Thyroid gland (tissue), 4 donors: ENCODE measurements at regions not wholly inside any gene's neighbourhood (a gene's known extent, or its start where the extent isn't known, plus 50 kb on each side); places are given as distances from the start of the nearest gene placed in this dataset.

ENCODE experiments used
- POLR2A ChIP-seq, 2 donors: fragments of 450-650 bp; IDR thresholded peaks; one replicate each; pipeline ENCODE4 v1.6.1; 2017; ENCODE audit warnings: antibody characterized with exemption in 2 of 2, mild to moderate bottlenecking in 2 of 2, moderate library complexity in 1 of 2
- TF ChIP-seq, protein P1 (sequence below), 6 experiments: fragments of 200-600 bp in 3 of 6; fragments of 450-650 bp in 3 of 6; sonication (generic) in 3 of 6; IDR thresholded peaks; one replicate each; pipeline ENCODE4 v1.5.1; 2016 to 2019; ENCODE audit warnings: antibody characterized with exemption in 6 of 6, mild to moderate bottlenecking in 2 of 6, inconsistent platforms in 1 of 6, moderate library complexity in 1 of 6

DNA sequence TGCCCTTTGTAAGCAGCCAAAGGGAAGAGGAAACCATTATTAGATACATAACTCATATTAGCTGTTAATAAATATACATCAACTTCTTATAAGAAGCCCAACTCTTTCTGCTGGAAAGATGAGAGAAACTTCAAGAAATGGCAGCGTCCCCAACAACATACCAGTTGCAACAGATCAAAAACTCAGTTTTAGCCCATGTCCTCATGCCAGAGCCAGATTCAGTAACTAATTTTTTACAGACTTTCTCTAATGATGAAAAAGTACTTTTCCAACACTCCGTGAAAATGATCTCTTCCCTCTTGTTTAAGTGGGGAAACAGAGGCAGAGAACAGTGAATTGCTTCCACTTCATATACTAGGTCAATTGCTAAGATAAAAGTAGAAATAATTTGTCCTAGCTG is 206.8 kb upstream of the NUDT4 start:
- TF ChIP-seq, protein P1, sequence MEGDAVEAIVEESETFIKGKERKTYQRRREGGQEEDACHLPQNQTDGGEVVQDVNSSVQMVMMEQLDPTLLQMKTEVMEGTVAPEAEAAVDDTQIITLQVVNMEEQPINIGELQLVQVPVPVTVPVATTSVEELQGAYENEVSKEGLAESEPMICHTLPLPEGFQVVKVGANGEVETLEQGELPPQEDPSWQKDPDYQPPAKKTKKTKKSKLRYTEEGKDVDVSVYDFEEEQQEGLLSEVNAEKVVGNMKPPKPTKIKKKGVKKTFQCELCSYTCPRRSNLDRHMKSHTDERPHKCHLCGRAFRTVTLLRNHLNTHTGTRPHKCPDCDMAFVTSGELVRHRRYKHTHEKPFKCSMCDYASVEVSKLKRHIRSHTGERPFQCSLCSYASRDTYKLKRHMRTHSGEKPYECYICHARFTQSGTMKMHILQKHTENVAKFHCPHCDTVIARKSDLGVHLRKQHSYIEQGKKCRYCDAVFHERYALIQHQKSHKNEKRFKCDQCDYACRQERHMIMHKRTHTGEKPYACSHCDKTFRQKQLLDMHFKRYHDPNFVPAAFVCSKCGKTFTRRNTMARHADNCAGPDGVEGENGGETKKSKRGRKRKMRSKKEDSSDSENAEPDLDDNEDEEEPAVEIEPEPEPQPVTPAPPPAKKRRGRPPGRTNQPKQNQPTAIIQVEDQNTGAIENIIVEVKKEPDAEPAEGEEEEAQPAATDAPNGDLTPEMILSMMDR (IDR thresholded peaks at IDR 0.05) = no peak
- TF ChIP-seq POLR2A (IDR thresholded peaks at IDR 0.05) = no peak
